HG03039 (cell line): ENCODE measurements at regions not wholly inside any gene's neighbourhood (a gene's known extent, or its start where the extent isn't known, plus 50 kb on each side); places are given as distances from the start of the nearest gene placed in this dataset.

Source experiments
- ATAC-seq: cut with Tn5 transposase; IDR thresholded peaks from one replicate; pipeline ENCODE4 v1.9.1; 2021; ENCODE audit warnings: mild to moderate bottlenecking, moderate library complexity; ENCODE audit not compliant: unreplicated experiment

DNA sequence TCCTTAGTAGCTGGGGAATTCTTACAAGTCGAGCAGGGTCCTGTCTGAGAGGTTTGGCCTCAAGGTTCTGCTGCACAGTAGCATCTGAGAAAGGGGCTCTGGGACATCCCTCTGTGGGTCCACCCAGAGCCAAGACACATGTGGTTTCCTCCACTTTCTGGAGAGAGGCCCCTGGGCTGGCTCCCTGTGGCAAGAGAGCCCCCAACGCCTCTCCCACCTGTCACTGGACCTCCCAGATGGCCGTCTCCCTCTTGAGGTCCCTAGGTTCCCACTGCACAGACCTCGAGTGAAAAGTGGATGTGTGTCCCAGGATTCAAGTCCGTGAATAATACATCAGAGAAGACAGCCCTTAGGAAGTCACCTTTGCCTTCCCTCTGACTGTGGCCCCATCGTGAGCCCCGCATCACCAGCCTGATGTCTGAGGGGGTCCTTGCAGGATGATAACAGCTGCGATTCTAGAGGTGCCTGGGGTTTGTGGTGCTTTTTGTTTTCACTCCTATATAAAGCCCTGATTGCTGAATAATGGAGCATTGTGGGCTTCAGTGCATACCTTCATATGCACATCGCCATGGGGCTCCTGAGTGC is 319.0 kb downstream of the GLRX3 start:
- no peak for ATAC-seq

GRCh38 chr10:130455791-130456190 is 319.6 kb downstream of the GLRX3 start:
- ATAC-seq, result no peak

GRCh38 chr10:130456616-130457015 is 320.4 kb downstream of the GLRX3 start:
- ATAC-seq, result no peak

- ATAC-seq, result no peak
Measured at GRCh38 chr10:130458509-130458908, 322.3 kb downstream of the GLRX3 start.

GRCh38 chr10:130459011-130459410 is 322.8 kb downstream of the GLRX3 start:
- no peak for ATAC-seq

DNA sequence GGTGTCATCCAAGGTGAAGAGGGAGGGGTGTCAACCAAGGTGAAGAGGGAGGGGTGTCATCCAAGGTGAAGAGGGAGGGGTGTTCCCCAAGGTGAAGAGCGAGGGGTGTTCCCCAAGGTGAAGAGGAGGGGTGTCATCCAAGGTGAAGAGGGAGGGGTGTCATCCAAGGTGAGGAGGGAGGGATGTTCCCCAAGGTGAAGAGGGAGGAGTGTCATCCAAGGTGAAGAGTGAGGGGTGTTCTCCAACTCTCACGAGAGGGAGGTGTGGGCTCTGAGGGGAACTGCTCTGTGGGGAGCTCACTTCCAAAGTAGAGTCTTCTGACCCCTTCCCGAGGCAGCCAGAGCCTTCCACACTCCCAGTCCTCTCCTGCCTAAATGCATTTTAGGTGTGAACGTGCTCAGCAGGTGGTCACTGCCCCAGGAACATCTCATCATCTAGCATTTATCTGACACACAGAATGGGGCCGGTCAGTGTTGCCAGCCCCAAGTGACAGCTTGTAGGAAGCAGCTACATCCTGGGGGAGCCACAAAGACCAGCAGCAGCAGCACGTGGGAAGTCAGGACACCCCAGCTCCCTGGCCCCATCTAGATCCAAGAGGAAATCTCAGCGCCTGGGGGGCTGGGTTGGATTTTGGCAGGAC is 323.8 kb downstream of the GLRX3 start:
- ATAC-seq, result no peak

DNA sequence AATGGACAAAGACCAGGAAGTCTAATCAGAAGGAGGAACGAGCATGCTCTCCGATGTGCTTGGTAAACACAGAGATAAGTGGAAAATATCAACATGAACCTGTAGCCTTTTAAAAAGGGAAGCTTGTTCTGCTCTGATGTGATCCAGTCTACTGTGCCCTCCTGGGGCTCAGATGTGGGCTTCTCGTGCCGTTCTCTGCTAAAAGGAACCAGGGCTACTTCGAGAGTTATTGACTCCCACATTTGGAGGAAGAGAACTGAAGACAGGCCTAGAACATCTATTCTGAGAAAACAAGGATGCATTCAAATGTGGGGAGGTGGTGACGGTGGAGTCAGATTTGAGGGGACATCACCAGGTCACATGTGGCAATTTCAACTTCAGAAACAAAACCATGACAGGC is 325.4 kb downstream of the GLRX3 start:
- no peak for ATAC-seq

DNA sequence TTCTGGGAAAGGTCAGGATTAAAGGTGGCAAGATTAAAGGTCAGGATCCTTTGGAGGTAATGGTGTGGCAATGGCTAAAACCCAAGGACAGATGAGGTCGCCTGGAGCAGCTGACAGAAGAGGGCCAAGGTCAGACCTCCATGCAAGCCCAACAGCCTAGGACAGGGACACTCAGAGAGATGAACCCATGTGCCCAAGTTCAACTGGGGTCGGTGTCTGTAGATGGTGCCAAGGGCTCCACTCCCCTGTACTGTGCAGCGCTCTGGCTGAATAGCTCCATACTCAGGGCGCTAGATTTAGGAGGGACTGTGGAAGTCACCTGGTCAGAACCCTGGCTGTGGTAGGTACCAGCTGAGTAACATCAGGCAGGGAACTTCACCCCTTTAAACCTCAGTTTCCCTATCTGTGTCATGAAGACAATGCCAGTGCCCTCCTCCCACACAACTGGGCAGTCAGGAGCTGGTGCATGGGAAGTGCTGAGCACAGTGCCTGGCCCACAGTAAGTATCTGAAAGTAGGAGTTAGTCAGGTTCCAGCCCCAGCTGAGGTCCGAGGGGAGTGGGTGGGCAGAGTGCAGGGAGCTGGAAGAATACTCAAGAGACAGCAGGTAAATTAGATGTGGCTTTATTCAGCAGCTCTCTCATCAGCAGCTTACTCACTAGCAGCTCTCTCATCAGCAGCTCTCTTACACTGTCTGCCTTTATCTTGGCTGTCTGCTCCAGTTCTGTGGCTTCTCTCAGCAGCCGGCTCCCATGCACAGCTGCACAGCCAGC is 327.1 kb downstream of the GLRX3 start:
- no peak for ATAC-seq

- ATAC-seq, result no peak
Measured at GRCh38 chr10:130463876-130464364, 327.7 kb downstream of the GLRX3 start.

DNA sequence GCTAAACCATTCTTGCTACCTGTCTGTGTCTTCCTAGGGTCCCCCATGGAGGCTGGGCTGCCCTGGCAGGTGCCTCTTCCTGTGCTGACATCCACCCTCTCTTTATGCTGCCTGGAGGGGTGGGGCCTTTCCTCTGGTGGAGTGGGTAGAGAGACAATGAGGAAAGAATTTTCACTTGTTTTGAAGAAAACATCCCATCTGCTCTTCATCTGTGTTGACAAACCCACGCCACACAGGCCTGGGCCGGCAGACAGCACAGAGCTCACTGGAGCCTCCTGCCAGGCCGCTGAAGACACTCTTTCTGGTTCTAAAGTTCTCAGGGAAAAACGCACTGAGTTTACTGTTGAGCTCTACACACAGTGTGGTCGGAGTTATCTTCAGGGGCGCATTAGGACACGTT is 328.2 kb downstream of the GLRX3 start:
- ATAC-seq, result no peak

DNA sequence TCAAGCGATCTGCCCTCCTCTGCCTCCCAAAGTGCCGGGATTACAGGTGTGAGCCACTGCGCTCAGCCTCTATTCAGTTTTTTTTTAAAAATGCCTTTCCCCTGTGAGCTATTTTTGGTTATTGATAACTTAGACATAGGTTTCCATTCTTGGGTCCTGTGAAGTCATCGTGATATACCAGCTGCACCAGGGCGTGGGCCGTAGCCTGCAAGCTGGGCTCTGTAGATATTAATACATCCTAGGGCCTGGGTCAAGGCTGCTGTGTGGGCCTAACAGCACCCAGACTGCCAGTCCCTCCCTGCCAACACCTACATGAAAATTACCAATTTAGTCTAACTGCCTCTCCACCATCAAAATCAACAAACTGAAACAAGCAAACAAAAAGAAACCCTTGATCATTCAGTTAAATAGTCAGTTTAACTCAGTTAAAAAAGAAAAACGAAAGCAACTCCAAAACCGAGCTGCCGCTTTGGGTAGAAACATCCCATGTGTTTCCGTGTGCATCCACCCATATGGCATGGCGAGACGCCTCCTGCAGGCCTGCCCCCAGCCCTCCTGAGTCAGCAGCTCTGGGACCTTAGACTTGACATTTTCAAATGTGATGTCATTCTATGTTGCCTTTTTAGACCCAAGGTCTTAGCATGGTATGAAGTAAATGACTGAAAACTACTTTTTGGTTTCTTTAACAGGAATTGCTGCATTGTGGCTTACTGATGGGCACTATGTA is 330.2 kb downstream of the GLRX3 start:
- no peak for ATAC-seq

GRCh38 chr10:130470286-130470685 is 334.1 kb downstream of the GLRX3 start:
- no peak for ATAC-seq

DNA sequence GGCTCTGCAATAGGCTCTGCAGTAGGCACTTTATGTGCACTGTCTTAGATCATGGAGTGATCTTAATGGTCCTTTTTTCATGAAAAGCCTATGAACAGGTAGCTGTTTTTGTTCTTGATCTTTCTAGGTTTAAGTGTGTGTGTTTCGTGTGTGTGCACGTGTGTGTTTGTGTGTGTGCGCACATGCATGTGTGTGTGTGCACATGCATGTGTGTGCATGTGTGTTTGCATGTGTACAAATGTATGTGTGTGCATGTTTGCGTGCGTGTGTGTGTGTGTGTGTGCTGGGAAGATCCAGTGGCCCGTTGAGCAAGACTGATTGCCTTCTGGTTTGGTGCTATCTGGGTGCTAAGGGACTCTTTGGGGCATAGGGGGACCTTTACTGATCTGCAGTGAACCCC is 334.8 kb downstream of the GLRX3 start:
- no peak for ATAC-seq

DNA sequence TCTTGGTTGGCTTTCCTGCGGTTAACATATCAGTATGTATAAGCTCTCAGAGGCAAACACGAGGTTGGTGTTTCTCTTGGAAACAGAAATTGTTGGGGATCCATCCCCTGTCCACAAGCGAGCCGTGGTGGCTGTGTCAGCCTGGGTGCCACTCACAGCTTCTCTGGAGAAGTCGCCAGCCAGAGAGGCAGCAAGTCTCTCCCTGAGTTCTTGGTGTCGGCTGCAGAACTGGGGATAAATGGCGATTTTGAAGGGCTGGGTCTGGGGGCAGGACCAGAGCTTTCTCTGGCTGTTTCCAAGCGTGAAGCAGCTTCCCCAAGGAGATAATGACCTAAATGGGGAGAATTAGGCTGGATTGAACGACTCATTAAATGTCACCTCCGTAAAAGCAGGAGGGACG is 335.3 kb downstream of the GLRX3 start:
- ATAC-seq, result no peak

- no peak for ATAC-seq
Measured at GRCh38 chr10:130472236-130472635, 336.0 kb downstream of the GLRX3 start.

- ATAC-seq, result no peak
Measured at GRCh38 chr10:130474591-130474990, 338.4 kb downstream of the GLRX3 start.

- ATAC-seq, result no peak
Measured at GRCh38 chr10:130477360-130477759, 341.2 kb downstream of the GLRX3 start.

DNA sequence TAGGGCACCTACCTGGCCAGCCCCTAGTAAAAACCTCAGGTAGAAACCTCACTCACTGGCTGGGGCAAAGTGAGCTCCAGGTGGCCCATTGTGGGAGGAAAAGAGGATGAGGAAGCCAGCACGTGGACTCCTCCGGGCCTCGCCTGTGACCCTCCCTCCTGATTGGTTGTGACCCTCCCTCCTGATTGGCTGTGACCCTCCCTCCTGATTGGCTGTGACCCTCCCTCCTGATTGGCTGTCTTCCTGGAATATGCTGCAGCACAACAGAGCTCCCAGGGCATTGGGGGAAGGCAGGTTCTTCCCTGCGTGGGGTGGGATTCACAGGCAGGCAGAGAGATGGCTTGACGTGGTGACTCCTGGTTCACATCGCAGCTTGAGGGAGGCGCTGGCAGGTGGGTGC is 343.0 kb downstream of the GLRX3 start:
- no peak for ATAC-seq

GRCh38 chr10:130479926-130480325 is 343.7 kb downstream of the GLRX3 start:
- ATAC-seq, result no peak

- no peak for ATAC-seq
Measured at GRCh38 chr10:130480491-130480890, 344.3 kb downstream of the GLRX3 start.
